ENCODE measurements at regions not wholly inside any gene's neighbourhood (a gene's known extent, or its start where the extent isn't known, plus 50 kb on each side); places are given as distances from the start of the nearest gene placed in this dataset.

- Histone ChIP-seq H3K4me2 (ENCODE audit: control insufficient read depth, insufficient read depth) (no peak overlapping the region), H3K9me3 (replicated peaks; ENCODE audit: control insufficient read depth, insufficient read depth, low read length) (no peaks in the 10 kb centered on the region), H3K27me3 (replicated peaks in 1 of 2; ENCODE audit: control insufficient read depth in 2 of 2, insufficient read depth in 2 of 2, low read length in 1 of 2) (no peaks in the 10 kb centered on the region), H3K27ac (ENCODE audit: control insufficient read depth, insufficient read depth) (no peak overlapping the region), H3K36me3 (ENCODE audit: control insufficient read depth in 2 of 2, insufficient read depth in 2 of 2, low read length in 1 of 2) (no peaks in the 10 kb centered on the region), H3K4me3 (no peak overlapping the region), H3K4me1 (ENCODE audit: control insufficient read depth, insufficient read depth, low read length) (no peaks in the 10 kb centered on the region), H3K79me2 (ENCODE audit: control insufficient read depth, insufficient read depth, low read length) (no peaks in the 10 kb centered on the region), H4K20me1 (ENCODE audit: control insufficient read depth, insufficient read depth) (no peaks in the 10 kb centered on the region), H3K9ac (ENCODE audit: control insufficient read depth, insufficient read depth, low read length) (no peak overlapping the region), H2AFZ (ENCODE audit: control insufficient read depth, low read depth, low read length) (no peak overlapping the region)
- BruUV-seq (replicated peaks), result no TSS peak
- intact Hi-C loops (cut with micrococcal nuclease; ENCODE audit: unreplicated experiment), result no loop called here
- SMC1A ChIA-PET (ENCODE audit: uncharacterized antibody, unreplicated experiment), result interaction anchor here (0.7 to 1.0 kb wide), 2 partner anchors 9 to 22 kb away, joined by 3 to 4 read pairs; no protein-coding TSS in a partner anchor
- TF ChIP-seq MEF2B (IDR thresholded peaks at IDR 0.05; ENCODE audit: partially characterized antibody, poor library complexity, severe bottlenecking) (no peak), SMAD5 (IDR thresholded peaks at IDR 0.05; ENCODE audit: low read depth) (no peak), BCL11A (IDR thresholded peaks at IDR 0.05; ENCODE audit: low read depth, low read length) (no peak), SIX5 (IDR thresholded peaks at IDR 0.05; ENCODE audit: low read depth, low read length, severe bottlenecking) (no peak), PAX8 (IDR thresholded peaks at IDR 0.05) (no peak), SUPT20H (IDR thresholded peaks at IDR 0.05; ENCODE audit: borderline replicate concordance, control insufficient read depth, low read depth, low read length) (no peak), HCFC1 (IDR thresholded peaks at IDR 0.05; ENCODE audit: low read length) (no peak), NBN (IDR thresholded peaks at IDR 0.05) (no peak), ZNF207 (IDR thresholded peaks at IDR 0.05; ENCODE audit: borderline replicate concordance) (no peak), ATF7 (IDR thresholded peaks at IDR 0.05; ENCODE audit: low read depth) (no peak), PAX5 (IDR thresholded peaks at IDR 0.05; ENCODE audit: borderline replicate concordance, low read depth, low read length) (no peak), ZNF384 (IDR thresholded peaks at IDR 0.05; ENCODE audit: borderline replicate concordance, low read depth, low read length) (no peak), NRF1 (conservative IDR thresholded peaks at IDR 0.05; ENCODE audit: low read depth, low read length) (no peak), NR2C2 (IDR thresholded peaks at IDR 0.05; ENCODE audit: borderline replicate concordance, control insufficient read depth, insufficient read length, low read depth) (no peak), CHD1 (IDR thresholded peaks at IDR 0.05; ENCODE audit: low read depth, low read length) (no peak), DPF2 (IDR thresholded peaks at IDR 0.05) (no peak), CREM (IDR thresholded peaks at IDR 0.05; ENCODE audit: low read depth) (no peak), RELB (IDR thresholded peaks at IDR 0.05; ENCODE audit: low read depth) (no peak), MAX (IDR thresholded peaks at IDR 0.05; ENCODE audit: low read depth, low read length) (no peak)
- in situ Hi-C loops (cut with MboI), result no loop called here
- ATAC-seq (no peak), FAIRE-seq (no peak), DNase-seq (ENCODE audit: low read depth, low spot score) (no peak)
- CTCF ChIA-PET, result no interaction called here
- RAD21 ChIA-PET (ENCODE audit: unreplicated experiment), result no interaction called here
- 6% methylated on average over 5 of the region's 5 CpGs for WGBS (ENCODE audit: insufficient coverage, insufficient replicate concordance, low lambda C conversion rate, missing lambda C conversion rate)
- POLR2A ChIA-PET, result no interaction called here
Measured at GRCh38 chr2:41182961-41183360, 731.1 kb upstream of the SLC8A1 start.

Measured in GM12878 (cell line).